Epithelial cell of prostate (primary cell): ENCODE measurements at regions not wholly inside any gene's neighbourhood (a gene's known extent, or its start where the extent isn't known, plus 50 kb on each side); places are given as distances from the start of the nearest gene placed in this dataset.

ENCODE experiments used
- DNase-seq: peaks from one replicate; pipeline ENCODE4 v3.0.0-alpha.2; 2011; ENCODE audit warnings: low read depth, low spot score
- H3K27ac ChIP-seq: fragments of 450-650 bp; 2 replicates; pipeline ENCODE4 v1.5.1; 2017; ENCODE audit warnings: mild to moderate bottlenecking

DNA sequence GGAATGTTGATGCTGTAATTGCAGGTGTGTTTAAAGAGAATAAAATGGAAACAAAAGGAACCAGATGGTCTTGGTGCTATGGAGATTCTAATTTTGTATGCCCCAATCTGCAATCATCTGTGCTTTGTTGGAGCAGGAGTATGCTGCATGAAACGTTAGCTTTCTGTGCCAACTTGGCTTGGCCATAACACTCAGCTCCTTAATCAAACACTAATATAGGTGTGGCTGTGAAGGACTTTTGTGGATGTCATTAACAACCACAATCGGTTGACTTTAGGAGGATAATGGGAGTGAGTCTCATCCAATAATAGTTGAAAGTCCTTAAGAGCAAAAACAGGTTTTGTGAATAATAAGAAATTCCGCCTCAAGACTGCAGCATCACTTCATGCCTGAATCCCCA lies 399.2 kb downstream of the NLGN4X start:
- H3K27ac ChIP-seq = no peak overlapping the region
- no peak for DNase-seq

DNA sequence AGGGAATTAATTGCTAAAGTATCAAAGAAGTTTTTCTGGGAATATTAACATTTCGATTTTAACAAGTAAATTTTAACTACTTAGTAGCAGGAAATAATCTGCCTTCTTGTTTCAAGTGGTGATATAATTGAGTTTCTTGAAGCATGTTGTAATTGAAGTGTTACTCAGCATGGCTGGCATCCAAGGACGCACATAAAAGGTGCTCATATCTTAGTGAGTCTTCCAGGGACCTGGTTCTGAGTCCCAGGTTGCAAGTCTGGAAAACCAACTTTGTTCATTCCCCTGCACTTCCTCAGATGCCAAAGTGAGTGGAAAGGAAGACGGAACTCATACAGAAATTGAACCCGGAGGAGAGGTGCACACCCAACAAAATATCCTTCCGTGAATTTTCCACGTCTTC lies 399.6 kb downstream of the NLGN4X start:
- H3K27ac ChIP-seq = no peak overlapping the region
- DNase-seq = no peak

- H3K27ac ChIP-seq = no peak overlapping the region
- DNase-seq = no peak
These were observed 404.8 kb downstream of the NLGN4X start for GRCh38 chrX:5823903-5824302.

- H3K27ac ChIP-seq = no peak overlapping the region
- DNase-seq = no peak
These were observed 418.0 kb downstream of the NLGN4X start for GRCh38 chrX:5810636-5811035.

- DNase-seq = no peak
- no peak overlapping the region for H3K27ac ChIP-seq
These were observed 421.5 kb downstream of the NLGN4X start for GRCh38 chrX:5807181-5807580.

DNA sequence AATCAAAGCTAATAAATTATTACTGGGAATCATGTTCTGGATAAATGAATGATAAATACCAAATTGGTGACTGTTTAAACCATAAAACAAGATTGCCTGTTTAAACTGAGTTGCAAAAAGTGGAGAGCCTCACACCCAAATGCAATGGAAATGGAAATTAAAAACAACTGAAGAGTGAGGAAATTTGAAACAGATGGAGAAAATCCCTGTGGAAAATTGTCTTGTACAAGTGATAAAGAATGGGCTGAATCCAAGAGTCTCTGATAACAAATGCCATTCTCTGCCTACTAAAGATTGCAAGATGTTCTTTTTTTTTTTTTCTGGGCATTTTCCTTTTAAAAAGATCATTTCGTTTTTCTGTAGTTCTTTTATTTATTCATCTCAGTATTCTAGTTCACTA lies 426.3 kb downstream of the NLGN4X start:
- no peak for DNase-seq
- no peak overlapping the region for H3K27ac ChIP-seq

GRCh38 chrX:5791721-5792120 lies 436.9 kb downstream of the NLGN4X start:
- no peak overlapping the region for H3K27ac ChIP-seq
- DNase-seq = no peak

DNA sequence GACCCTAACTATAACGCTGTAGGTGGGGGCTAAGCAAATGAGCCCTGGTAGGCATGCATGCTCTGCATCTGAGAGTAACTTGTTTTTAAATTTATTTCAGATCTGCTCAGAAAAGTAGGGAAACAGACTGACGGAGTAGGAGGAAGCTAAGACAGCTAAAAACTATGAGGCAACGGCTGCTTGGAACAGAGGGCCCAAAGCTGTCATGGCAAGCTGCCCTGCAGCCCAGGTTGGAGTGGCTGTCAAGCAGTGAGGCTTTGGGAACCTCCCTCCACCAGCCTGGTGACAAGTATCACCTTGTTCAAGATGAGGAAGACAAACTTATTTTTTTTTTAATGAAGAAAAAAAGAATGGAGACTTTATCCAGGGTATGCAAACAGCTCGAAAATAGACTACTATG lies 439.8 kb downstream of the NLGN4X start:
- H3K27ac ChIP-seq = no peak overlapping the region
- no peak for DNase-seq

DNA sequence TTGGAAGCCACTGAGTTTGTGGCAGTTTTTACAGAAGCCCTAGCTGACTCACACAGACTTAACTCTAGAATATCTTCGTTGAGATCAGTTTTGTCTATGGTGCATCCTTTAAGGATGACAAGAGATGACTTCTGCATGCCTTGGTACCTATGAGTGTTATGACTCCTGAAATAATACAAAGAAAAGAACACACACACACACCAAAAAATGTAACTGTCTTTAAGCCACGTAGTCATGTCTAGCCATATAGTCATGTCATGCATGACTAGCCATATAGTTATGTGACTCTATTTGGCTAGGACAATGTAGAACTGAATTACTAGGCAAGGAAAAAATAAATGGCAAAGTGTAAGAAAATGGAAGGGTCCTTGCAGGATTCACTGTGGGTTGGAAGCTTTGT lies 447.8 kb downstream of the NLGN4X start:
- no peak for DNase-seq

DNA sequence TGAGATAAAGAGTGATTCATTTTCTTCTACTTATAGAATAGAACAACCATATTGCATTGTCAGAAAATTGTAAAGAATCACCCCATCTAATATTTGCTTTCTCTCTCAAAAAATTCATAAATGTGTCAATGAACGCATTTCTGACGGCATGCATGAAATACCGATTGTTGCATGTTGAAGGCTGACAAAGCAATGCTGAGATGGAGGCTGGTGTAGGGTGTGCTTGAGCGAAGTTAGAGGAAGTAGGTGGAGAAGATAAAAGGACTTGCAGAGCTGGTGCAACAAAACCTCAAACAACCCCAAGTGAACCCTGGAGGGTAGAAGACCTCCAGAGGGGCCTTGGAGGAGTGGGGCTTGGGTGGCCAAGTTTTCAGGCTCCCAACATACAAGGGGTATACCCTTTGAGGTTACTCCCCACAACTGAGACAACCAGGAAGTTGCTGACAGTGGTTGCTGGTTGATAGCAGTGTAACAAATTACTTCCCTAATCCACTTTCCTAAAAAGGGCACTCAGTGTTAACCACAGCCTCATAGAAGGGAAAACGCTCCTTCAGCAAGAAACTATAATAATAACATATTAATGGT lies 452.7 kb downstream of the NLGN4X start:
- no peak overlapping the region for H3K27ac ChIP-seq
- DNase-seq = no peak

More for the DNA sequence above, 447.8 kb downstream of the NLGN4X start:
- H3K27ac ChIP-seq = no peak overlapping the region

DNA sequence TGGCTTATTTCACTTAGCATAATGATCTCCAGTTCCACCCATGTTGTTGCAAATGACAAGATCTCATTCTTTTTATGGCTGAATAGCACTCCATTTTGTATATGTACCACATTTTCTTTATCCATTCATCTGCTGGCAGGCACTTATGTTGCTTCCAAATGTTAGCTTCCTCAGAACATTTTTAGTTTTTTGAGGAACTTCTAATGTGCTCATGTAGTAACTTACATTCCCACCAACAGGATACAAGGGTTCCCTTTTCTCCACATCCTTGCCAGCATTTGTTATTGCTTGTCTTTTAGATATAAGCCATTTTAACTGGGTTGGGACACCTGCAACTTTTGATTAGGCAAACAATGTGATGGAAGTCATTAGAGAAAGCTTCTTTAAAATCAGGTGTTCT lies 454.2 kb downstream of the NLGN4X start:
- H3K27ac ChIP-seq = no peak overlapping the region
- no peak for DNase-seq

- no peak overlapping the region for H3K27ac ChIP-seq
- no peak for DNase-seq
These were observed 457.2 kb downstream of the NLGN4X start for GRCh38 chrX:5771441-5771840.

GRCh38 chrX:5756616-5757015 lies 472.1 kb downstream of the NLGN4X start:
- no peak for DNase-seq
- no peak overlapping the region for H3K27ac ChIP-seq

DNA sequence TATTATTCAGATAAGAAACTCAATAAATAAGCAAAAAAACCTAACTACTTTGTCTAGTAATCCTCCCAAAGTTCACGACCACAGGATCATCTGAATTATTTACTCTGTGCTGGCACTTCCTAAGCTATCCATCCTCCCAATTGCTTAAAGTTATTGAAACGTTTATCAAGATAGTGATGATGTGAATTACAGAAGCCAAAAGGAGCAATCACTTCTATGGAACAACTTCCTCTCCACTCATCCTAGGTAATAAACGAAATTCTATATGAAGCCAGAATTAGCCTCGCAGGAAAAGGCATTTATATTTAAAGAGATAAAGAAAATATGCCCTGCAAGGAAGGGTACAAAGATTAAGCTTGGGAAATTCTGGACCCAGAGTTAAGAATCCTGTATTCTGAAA lies 475.4 kb downstream of the NLGN4X start:
- H3K27ac ChIP-seq = no peak overlapping the region
- DNase-seq = no peak

GRCh38 chrX:5752831-5753230 lies 475.8 kb downstream of the NLGN4X start:
- DNase-seq = no peak
- no peak overlapping the region for H3K27ac ChIP-seq

- no peak overlapping the region for H3K27ac ChIP-seq
- no peak for DNase-seq
These were observed 480.0 kb downstream of the NLGN4X start for GRCh38 chrX:5748586-5749150.

- DNase-seq = no peak
- no peak overlapping the region for H3K27ac ChIP-seq
These were observed 482.4 kb downstream of the NLGN4X start for GRCh38 chrX:5746231-5746630.

DNA sequence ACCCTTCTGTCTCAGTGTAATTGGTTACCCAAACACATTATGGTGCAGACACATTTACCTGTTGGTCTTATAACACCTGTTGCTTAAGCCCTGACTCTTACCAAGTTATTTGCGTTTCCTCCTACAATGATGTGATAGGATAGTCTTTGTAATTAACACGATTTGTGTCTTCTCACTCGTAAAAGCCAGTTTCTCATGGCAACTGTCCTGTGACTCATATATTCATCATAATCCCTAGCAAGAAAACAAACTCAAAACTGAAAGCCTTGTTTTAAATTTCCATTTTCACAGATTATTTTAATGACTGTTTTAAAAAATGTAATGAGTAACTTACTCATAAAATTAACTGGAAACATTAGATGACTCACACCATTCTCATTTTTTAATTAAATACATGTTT lies 495.2 kb downstream of the NLGN4X start:
- H3K27ac ChIP-seq = no peak overlapping the region
- DNase-seq = no peak

DNA sequence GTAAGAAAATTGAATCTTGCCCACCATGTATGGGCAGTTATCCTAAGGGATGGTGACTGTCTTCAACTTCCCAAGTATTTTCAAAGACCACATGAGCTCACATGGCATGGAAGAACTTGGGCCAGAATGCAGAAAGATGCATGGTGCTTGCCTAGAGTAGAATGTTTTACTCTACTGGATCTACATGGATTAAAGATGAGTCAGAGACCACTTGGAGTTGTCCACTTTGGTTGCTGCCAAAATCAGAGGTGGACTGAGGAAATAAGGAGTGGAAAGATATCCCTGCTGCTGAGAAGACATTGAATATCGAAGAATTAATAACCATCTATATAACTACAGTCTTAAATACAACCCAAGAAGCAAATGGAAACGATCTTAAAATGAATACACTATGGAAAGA lies 498.1 kb downstream of the NLGN4X start:
- no peak overlapping the region for H3K27ac ChIP-seq
- DNase-seq = no peak

GRCh38 chrX:5726224-5726623 lies 502.4 kb downstream of the NLGN4X start:
- H3K27ac ChIP-seq = no peak overlapping the region
- DNase-seq = no peak

GRCh38 chrX:5724123-5724522 lies 504.5 kb downstream of the NLGN4X start:
- no peak overlapping the region for H3K27ac ChIP-seq
- no peak for DNase-seq

DNA sequence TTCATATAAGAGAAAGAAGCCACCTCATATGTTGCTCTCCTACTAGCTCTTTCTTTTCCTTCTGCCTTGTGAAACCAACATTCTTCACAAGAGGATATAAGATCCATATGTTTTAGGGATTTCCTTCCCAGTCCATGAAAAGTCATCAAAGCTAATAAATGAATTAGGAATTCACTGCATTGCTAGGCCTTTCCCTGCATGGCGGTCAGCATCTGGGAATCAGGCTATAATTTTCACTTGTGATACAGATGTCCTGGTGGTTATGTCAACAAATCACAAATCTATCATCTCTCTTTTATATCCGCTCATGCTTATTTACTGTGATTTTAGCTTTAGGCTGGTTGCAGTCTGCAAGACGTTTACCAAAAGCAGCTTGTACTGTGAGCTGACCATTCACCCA lies 510.0 kb downstream of the NLGN4X start:
- no peak for DNase-seq
- no peak overlapping the region for H3K27ac ChIP-seq

GRCh38 chrX:5716666-5717065 lies 512.0 kb downstream of the NLGN4X start:
- no peak for DNase-seq
- no peak overlapping the region for H3K27ac ChIP-seq
